Eye (tissue), 1 donor: ENCODE measurements at regions not wholly inside any gene's neighbourhood (a gene's known extent, or its start where the extent isn't known, plus 50 kb on each side); places are given as distances from the start of the nearest gene placed in this dataset.
"Not testable (repeated sequence)": the region's sequence is repeated elsewhere in the genome, so short reads cannot be mapped to it uniquely, and the experiment has no call there.

Source experiments
- DNase-seq: peaks from one replicate; pipeline ENCODE4 v3.0.0-alpha.2; 2015

- DNase-seq: not testable (repeated sequence)
Observed at GRCh38 chr3:195999176-195999575, 82.7 kb downstream of the TFRC start.

GRCh38 chr3:195996314-195996713, 85.6 kb downstream of the TFRC start:
- DNase-seq: not testable (repeated sequence)

- DNase-seq: not testable (repeated sequence)
Observed at GRCh38 chr3:195994343-195994742, 86.0 kb upstream of the TNK2 start.

- DNase-seq: not testable (repeated sequence)
Observed at GRCh38 chr3:195993671-195994070, 85.3 kb upstream of the TNK2 start.

- DNase-seq: not testable (repeated sequence)
Observed at GRCh38 chr3:195992956-195993595, 84.7 kb upstream of the TNK2 start.

- not testable (repeated sequence) for DNase-seq
Observed at GRCh38 chr3:195991986-195992385, 83.6 kb upstream of the TNK2 start.

DNA sequence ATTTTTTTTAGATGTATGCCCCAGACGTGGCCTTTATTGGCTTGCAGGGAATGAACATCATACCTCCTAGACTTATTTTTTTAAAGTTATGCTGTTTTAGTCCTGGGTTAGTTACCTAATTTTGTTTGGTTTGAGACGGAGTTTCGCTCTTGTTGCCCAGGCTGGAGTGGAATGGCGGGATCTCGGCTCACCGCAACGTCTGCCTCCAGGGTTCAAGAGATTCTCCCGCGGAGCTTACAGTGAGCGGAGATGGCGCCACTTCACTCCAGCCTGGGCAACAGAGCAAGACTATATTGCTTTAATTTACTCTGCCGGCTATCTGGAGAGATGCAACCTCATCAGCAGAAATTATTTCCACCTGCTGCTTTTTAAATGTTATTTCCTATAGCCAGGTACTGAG, 82.9 kb upstream of the TNK2 start:
- not testable (repeated sequence) for DNase-seq

DNA sequence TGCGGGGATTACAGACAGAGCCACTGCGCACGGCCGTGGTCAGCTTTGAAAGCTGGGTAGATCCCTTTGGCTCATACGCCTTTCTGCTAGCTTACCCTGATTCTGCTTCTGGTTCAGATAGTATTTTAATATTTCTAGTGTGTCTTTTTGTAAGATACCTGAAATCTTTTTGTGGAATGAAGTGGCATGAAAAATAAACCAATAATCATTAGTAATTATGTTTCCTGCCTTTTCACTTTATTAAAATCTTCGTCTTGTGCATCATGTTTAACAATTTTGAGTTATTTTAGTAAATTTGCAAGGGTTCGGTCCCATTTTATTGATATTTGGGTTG, 82.5 kb upstream of the TNK2 start:
- not testable (repeated sequence) for DNase-seq

DNA sequence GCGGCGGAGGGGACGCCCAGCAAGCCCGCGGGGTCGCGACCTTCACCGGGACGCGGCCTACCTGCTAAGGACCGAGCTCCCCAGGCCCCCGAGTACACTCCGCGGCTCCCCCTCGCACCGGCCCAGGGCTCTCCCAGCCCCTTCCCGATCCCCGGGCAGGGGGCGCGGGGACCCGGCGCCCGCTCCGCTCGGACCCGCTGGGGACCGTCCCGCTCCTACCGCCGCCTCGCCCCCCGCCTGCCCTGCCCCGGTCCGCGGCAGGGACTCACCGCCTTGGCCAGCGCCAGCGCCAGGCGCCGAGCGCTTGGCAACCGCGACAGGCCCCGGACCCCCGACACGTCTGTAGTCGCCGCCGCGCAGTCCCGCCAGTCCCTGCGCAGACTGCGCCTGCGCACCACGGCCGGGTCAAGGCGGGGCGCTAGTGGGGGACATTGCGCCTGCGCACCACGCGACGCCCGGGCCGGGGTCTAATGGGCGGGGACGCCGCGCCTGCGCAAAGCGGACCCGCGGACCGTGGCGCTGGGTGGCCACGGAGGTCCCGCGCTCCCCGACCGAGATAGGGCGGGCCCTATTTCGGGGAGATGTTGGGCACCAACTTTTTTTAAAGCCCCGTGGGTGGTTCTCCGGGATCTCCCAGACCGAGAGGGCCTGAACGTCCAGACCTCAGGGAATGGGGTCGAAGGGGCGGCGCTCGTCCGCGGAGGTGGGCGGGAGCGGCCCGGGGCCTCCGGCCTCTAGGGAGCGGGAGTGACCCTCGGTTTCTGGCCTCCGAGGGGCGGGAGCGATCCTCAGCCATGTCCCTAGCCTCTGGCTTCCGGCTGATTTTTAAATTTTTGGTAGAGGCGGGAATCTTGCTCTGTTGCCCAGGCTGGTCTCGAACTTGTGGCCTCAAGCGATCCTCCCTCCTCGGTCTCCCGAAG, 81.8 kb upstream of the TNK2 start:
- DNase-seq: peak; percentile 97

DNA sequence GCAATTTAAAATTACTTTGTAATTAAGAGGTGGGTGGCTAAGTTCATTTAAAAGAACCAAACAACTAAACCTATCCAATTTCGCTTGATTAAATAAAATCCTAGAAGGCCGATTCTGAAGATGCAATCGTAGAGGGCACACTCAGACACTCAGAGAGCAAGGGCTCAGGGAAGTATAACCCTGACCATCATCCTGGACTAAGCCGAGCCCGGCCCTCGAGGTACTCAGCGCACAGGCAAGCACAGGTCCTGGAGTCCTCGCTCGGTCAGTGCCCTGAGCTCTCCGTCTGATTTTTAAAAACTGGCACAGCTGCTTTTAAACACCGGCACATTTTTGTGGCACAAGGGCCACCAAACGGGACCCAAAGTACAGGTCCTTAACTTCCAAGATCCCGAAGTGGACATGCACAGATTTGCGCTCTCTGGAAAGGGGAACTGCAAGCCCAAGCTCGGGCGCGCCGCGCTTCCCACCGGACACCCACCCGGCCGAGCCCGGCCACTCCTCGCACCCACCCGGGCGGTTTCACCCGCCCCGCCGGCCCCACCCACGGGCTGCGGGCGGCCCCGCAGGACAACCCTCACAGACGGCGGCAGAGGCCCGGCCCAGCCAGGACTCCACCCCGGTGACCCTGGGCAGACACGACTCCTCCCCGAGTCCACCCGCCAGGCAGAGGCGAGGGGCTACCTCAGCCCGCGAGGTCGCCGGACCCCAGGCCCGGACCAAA, 81.0 kb upstream of the TNK2 start:
- peak; percentile 30 for DNase-seq

DNA sequence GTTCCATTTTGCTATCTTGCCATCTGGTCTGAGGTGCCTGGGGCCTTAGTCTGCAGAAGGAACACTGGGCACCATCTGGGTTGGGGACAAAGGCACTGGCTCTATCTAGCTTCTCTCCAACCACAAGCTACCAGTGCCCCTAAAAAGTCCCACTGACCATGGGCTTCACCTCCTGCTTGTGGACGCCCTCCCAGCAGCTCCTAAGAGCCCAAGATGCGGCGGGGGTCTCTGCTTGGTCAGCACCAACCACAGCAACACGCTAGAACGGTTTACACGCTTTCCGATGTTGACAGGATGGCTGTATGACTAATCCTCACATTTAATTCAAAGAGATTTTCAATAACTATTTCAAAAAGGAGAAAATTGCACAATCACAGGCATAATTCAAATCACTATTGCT, 80.4 kb upstream of the TNK2 start:
- not testable (repeated sequence) for DNase-seq

- DNase-seq: not testable (repeated sequence)
Observed at GRCh38 chr3:195987001-195987400, 78.7 kb upstream of the TNK2 start.

- DNase-seq: not testable (repeated sequence)
Observed at GRCh38 chr3:195986576-195986975, 78.2 kb upstream of the TNK2 start.

GRCh38 chr3:195985348-195985920, 77.1 kb upstream of the TNK2 start:
- DNase-seq: not testable (repeated sequence)

GRCh38 chr3:195984392-195985030, 76.2 kb upstream of the TNK2 start:
- DNase-seq: not testable (repeated sequence)

DNA sequence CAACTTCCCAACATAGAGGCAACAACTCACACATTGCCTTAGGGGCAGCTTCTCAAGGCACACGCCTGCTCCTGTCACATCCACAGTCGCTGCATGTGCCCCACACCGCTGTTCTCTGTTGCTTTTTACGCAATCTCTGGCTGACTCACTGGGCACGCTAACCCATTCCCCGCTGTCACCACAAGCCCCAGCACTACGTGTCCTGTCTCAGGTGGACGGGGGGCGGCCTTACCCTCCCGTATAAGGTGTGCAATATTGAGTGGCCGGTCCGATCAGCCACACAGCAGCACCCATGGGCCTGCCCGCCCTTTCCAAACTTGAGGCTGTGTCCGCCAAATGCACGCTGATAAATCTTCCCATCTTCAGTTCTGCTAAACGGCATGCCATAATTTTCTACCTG, 75.5 kb upstream of the TNK2 start:
- DNase-seq: not testable (repeated sequence)

DNA sequence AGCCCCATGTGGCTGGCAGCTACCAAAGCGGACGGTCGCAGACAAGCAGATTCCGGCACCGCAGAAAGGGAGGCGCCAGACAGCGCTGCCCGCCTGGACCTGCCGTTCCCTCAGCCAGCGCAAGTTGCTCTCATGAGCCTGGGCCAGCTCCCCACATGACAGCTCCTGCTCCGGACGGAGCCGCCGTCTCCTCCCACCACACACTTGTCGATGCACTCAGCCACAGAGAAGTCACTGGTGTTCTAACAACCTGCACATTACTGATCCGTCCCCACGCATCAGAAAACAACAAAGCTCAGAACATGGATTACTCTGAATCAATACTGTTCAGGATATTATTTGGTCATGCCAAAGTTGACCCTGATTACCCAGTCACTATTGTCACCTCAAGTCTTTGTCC, 74.4 kb upstream of the TNK2 start:
- not testable (repeated sequence) for DNase-seq

DNA sequence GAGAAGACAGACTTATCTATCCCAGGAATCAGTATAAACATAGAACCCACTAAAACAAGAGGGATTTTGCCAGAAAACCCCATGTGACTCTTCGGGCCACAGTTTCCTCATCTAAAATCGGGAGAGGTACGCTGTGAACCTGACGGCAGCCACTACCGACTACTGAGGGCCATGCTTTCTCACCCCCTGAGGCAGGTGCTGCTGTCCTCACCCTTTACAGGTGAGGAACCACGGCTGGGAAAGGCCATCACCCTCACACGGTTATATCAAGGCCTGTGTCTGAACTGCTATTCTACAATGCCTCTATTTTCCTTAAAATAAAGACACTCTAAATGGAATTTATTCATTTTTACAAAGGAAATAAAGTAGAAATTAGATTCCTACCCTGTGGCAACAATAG, 73.4 kb upstream of the TNK2 start:
- not testable (repeated sequence) for DNase-seq

DNA sequence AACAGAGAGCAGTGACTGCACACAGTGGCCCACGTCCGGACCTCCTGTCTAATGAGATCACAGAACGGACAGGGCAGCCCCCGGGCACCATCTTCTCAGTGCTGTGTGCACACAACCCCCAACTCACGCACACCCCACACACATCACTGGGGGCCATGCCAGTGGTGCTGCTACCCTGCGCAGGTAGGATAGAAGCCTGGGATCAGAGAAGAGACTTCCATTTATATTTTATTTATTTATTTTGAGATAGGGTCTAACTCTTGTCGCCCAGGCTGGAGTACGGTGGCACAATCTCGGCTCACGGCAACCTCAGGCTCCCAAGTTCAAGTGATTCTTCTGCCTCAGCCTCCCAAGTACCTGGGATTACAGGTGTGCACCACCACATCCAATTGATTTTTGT, 71.5 kb upstream of the TNK2 start:
- DNase-seq: not testable (repeated sequence)

GRCh38 chr3:195978585-195978984, 70.2 kb upstream of the TNK2 start:
- DNase-seq: not testable (repeated sequence)

GRCh38 chr3:195976876-195977275, 68.5 kb upstream of the TNK2 start:
- DNase-seq: not testable (repeated sequence)

GRCh38 chr3:195974281-195974680, 65.9 kb upstream of the TNK2 start:
- not testable (repeated sequence) for DNase-seq
